Stimulated activated CD4-positive, alpha-beta T cell treated with anti-CD3 and anti-CD28 coated beads, Interleukin-4, amount 100 ng/mL, for 4 hours (primary cell): ENCODE measurements at regions not wholly inside any gene's neighbourhood (a gene's known extent, or its start where the extent isn't known, plus 50 kb on each side); places are given as distances from the start of the nearest gene placed in this dataset.
"Not testable (repeated sequence)": the region's sequence is repeated elsewhere in the genome, so short reads cannot be mapped to it uniquely, and the experiment has no call there.

ENCODE experiments used
- DNase-seq, 2 experiments: peaks; one replicate each; pipeline ENCODE4 v3.0.0-alpha.2; 2020

GRCh38 chr6:85069577-85069976 lies 305.2 kb upstream of the TBX18 start:
- DNase-seq, result no peak

GRCh38 chr6:85068221-85068620 lies 303.8 kb upstream of the TBX18 start:
- DNase-seq, result no peak

DNA sequence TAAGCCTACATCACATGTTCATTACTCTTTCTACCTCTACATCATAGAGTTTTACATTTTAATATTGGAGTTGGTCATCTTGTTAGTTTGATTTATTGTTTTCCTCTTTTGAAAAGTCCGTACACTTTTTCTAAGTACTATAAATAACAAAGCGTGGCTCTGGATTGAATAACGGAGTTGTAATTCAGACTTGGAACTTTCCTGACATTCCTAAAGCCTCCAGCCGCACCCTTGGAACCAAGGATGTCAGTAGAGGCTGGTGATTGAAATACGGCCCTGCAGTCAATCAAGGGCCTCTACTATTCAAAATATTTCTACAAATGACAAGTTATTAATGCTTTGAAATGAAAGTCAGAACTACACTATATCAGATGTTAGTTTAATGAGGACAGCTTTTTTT lies 301.9 kb upstream of the TBX18 start:
- DNase-seq, result no peak

DNA sequence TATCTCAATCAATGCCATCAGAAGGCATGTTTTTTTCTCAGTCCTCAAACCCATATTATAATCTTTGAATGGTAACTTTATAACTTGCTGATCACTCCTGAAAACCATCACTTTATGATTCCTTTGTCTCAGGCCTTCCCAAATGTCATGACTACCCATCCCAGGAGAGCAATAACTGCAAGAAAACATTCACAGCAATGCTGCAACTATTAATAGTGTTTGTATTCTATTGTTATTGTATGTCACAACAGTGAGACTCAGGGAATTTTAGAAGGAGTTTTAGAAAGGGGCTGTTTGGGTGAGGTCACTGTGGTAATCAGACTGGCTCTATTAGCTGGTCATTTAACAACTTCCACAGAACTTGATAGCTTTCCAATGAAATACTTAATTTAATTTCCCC lies 301.4 kb upstream of the TBX18 start:
- DNase-seq, result no peak

- DNase-seq, result no peak
Measured at GRCh38 chr6:85063611-85064010, 299.2 kb upstream of the TBX18 start.

DNA sequence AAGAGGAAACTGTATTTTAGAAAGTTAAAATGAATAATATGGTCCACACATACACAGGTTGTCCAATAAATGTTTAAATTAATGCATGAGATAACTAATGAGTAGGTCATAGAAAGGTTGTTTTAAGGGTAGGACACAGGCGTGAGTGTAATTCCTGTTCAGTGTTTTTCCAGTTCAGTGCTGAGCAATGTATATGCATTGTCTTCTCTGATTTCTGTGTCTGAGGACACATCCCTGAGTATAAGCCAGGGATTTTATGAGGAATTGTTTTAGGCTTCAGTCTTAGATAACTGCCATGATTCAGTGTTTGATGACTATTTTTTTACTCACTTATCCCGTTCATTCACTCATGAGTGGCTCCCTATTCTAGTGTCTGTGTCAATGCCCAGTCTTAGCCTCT lies 298.5 kb upstream of the TBX18 start:
- no peak for DNase-seq

DNA sequence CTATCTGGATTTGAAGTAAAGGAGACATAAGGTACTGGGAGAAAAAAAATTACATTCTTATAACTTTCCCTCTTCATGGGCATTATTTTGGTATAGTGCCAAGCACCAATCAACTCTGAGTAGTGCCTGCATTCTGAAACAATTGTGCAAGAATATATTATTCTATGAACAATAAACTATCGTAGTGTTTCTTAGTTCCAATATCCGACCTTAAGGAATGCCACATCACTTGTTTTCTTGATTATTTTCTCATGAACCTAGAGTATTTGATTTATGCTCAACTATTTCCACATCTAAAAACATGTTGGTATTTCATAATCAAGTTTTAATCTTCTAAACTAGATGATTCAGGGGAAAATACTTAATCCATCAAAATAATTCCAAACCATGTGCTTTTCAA lies 294.4 kb upstream of the TBX18 start:
- DNase-seq, result no peak

GRCh38 chr6:85050149-85050548 lies 285.8 kb upstream of the TBX18 start:
- DNase-seq, result no peak

- no peak for DNase-seq
Measured at GRCh38 chr6:85049282-85049681, 284.9 kb upstream of the TBX18 start.

DNA sequence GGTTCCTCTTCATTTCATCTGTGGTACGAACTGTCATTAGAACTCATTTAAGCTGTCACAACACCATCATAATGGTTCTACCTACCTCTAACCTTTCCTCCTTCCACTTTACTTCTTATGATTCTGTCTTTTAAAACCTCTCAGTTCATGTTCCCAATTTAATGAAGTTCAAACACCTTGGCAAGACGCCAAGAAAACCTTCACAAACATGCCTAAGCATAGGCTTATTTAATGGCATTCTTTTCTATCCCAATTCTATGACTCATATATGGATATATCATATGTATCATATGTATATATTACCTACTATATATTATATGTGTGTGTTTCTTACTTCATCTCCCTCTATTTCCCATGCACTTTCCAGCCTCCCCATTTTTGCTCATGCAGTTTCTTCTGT lies 283.4 kb upstream of the TBX18 start:
- no peak for DNase-seq

DNA sequence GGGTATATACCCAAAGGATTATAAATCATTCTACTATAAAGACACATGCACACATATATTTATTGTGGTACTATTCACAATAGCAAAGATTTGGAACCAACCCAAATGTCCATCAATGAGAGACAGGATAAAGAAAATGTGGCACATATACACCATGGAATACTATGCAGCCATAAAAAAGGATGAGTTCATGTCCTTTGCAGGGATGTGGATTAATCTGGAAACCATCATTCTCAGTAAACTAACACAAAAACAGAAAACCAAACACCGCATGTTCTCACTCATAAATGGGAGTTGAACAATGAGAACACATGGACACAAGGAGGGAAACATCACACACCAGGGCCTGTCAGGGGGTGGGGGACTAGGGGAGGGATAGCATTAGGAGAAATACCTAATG lies 281.4 kb upstream of the TBX18 start:
- not testable (repeated sequence) for DNase-seq

DNA sequence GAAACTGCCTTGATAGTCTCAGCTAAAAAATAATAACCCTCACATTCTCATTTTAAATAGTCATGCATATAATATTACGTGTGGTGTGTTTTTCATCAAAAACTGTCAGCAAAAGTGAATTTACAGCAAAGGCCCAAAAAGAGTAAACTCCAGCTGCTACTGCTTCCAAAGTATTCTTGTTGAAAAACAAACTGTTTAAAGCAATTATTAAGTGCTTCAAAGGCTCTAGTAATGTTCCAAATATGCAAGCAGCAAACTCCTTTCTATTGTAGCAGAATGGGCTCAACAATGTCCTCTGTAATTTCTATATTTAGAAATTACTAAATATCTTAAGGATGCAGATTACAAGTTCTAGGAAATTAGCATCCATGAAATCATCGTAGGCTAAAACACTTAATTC lies 280.0 kb upstream of the TBX18 start:
- no peak for DNase-seq

GRCh38 chr6:85041376-85041775 lies 277.0 kb upstream of the TBX18 start:
- no peak for DNase-seq

DNA sequence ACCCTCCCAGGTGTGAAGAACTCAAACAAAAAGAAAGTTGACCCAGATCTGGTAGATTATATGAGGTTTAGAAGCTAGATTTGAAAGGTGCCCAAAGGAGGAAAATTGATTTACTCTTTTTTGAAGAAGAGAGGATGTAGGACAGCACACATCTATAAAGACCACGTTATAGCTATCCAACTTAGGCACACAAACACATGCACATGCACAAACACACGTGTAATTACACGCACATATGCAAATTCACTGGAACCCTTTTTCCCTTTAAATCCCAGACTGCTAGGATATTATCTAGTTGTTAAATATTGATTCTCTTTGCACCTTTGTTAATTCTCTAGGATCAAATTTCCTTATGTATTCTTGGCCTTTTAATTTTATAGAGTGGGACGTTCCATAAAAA lies 272.8 kb upstream of the TBX18 start:
- no peak for DNase-seq

- no peak for DNase-seq
Measured at GRCh38 chr6:85035766-85036165, 271.4 kb upstream of the TBX18 start.

DNA sequence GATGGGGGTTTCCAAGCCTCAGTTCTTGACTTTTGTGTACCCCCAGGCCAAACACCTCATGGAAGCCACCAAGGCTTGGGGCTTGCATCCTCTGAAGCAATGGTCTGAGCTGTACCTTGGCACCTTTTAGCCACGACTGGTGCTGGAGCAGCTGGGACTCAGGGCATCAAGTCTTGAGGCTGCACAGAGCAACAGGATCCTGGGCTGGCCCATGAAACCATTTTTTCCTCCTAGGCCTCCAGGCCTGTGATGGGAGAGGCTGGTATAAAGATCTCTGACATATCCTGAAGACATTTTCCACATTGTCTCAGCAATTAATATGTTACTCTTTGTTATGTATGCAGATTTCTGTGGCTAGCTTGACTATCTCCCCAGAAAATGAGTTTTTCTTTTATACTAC lies 269.1 kb upstream of the TBX18 start:
- DNase-seq, result no peak

GRCh38 chr6:85026021-85026420 lies 261.6 kb upstream of the TBX18 start:
- DNase-seq, result no peak

GRCh38 chr6:85023721-85024120 lies 259.3 kb upstream of the TBX18 start:
- DNase-seq, result no peak

GRCh38 chr6:85017352-85017751 lies 253.0 kb upstream of the TBX18 start:
- no peak for DNase-seq

- DNase-seq, result no peak
Measured at GRCh38 chr6:85016726-85017125, 252.3 kb upstream of the TBX18 start.

GRCh38 chr6:85015396-85015990 lies 251.1 kb upstream of the TBX18 start:
- no peak for DNase-seq

GRCh38 chr6:85010865-85011264 lies 246.5 kb upstream of the TBX18 start:
- DNase-seq, result no peak

GRCh38 chr6:85008296-85009009 lies 244.1 kb upstream of the TBX18 start:
- no peak for DNase-seq

DNA sequence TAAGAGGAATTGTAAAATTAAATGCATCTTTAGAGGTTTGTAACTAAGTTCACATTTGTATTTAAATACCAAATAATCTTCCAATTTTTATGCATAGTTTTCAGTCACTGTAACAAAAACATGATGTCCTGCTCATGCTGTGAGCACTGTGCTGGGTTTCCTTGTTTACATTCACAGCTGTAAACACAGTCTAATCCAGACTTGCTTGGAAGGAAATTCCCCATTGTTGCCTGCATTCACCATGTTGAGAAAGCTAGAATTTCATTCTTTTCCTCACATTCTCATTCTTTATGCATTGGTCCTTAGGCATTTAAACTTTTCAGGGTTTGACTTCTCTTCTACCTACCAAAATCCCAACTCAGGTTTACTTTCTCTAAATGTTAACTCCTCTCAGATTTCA lies 242.0 kb upstream of the TBX18 start:
- no peak for DNase-seq

DNA sequence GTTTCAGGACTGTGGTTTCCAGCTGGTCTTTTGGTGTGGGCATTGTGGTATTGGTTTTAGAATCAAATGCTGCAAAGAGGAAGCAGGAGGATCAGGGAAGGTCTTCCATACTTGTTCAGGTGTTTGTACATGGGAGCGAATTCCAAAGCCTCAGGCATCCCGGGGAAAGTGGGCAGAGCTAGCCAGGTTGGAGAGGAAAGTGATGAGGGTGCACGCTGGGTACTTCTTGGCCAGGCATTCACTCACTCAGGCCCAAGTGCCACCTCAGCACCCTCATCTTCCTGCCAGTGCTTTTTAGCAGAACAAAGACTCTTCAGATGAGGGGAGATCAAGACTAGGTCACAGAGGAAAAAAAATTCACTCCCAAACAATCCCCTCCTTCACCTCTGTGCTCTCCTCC lies 241.1 kb upstream of the TBX18 start:
- no peak for DNase-seq
